Fibroblast of skin of scalp (primary cell): ENCODE measurements at regions not wholly inside any gene's neighbourhood (a gene's known extent, or its start where the extent isn't known, plus 50 kb on each side); places are given as distances from the start of the nearest gene placed in this dataset.
"Not testable (repeated sequence)": the region's sequence is repeated elsewhere in the genome, so short reads cannot be mapped to it uniquely, and the experiment has no call there.

Experiments used
- DNase-seq: peaks from one replicate; pipeline ENCODE4 v3.0.0-alpha.2; 2013

DNA sequence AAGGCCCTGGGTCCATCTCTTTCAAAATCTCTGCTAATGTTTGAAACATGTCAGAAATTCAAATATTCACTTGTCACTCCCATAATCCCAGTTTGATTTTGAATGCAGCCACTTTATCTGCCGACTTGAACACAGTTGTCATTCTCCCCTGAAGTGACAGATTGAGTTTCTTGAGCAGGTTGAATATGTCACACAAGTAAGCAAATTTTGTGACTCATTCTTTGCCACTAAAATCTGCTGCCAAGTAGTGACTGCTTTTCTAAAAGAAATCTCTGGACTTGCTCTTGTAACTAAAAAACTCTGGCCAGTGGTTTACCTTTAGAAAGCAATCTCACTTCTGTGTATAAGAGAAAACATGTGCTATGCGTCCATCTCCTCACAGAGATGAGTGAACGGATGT lies 357.1 kb downstream of the LMO7 start:
- DNase-seq = no peak

DNA sequence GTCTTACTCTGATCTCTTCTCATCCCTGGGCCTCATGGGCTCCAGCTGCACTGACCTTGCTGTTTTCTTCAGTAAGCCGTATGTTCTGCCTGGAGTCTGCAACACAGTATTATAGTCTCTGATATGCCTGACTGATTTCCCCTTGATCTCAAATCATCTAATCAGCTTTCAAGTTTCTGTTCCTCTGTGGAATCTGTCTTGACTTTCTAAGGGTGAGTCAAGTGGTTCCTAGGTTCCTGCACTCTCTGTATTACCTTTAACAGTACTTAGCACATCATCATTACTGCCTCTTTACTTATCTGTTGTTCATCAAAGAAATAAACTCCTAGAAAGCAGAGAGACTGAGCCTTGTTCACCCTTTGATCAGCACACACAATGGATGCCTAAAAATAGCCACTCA lies 350.7 kb downstream of the LMO7 start:
- no peak for DNase-seq

DNA sequence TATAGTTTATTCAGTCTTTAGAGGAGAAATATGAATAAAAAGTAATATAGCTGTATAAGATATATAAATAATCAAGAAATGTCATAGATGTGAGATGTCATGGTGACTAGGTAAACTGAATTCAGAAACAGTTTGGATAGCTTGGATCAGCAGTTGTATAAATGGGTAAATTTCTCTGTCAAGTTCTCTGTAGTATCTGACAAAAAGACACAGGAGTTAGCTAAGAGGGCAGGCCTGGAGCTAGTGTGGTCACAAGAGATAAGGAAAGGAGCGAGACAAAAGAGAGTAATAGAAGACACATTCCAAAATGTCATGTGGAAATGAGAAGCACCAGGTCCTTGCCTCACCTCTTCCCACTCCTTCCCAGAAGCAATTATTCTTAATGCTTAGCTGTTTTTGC lies 349.0 kb downstream of the LMO7 start:
- no peak for DNase-seq

DNA sequence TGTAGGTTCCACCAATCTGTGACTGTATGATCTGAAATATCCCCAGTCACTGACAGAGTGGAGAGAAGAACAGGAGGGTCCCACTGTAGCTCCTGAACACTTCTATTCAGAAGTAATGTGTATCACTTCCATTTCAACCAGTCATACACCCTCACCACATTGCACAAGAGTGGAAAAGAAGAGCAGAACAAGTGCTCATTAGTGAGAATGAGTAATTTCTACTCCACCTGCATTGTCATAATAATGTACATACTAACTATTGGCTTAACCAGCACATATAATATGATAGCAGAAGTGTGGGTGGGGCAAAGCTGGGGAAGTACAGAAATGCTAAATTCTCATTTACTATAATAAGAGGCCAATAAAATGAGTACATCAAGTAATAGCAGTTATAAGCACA lies 342.7 kb downstream of the LMO7 start:
- DNase-seq = no peak

DNA sequence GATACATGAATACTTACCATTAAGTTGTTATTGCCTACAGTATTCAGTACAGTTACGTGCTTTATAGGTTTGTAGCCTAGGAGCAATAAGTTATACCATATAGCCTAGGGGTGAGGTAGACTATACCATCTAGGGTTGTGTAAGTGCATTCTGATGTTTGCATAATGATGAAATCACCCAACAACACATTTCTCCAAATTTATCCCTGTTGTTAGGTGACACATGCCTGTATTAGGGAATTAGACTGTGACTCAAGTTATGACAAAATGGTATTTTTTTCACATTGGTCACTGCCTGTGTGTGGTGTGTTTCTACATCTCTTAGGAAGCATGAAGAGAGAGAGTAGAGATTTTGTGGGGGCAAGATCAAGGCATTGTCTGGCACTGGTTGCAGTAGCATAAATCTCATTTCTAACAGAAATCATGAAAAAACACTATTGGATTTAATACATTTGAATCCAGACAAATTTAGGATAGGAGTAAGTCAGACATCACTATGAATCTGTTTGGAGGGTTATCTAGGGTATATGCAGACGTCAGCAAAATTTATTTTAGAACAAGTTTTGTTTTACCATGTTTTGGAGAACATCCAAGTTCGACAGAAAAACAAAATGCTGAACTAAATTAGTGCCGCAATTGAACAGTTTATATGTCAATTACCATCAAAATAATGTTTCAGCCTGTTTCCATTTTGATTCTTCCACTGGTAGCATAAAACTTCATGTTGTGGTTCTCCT lies 332.1 kb downstream of the LMO7 start:
- DNase-seq = peak; percentile 59

DNA sequence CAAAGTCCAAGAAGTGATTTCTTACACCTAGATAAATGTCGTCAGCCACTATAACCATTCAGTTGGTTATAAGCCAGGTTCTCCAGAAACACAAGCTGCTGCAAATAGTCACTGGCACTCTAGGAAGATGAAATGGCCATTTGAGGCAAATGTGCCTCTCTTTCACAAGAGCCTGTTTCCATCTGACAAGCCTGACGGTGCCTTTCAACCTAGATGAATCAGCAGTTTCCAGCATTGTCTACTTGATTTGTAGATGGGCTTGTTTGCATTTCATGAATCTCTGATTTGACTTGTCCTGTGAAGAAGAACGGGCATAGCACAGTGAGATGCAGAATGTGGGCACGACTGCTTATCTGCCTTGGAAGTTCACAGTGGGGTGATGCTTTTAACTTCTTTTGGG lies 327.2 kb downstream of the LMO7 start:
- DNase-seq = no peak

DNA sequence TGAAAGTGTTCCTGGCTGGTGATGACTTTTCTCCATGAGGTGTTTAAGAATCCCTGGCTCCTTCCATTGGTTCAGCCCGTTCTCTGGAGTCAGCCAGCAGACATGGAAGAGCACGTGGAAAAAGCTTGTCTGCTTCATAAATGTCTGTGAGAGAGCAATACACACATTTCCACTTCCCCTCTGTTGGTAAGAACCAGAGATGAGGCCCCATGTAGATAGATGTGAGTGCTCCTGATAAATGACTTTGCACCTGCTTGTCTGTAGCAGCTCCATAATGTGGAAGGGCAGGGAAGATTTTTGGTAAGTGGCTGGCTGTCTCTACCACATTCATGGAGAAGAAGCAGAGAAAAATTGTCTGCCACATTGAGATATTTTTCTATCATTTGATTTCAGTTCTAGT lies 325.8 kb downstream of the LMO7 start:
- DNase-seq = no peak

DNA sequence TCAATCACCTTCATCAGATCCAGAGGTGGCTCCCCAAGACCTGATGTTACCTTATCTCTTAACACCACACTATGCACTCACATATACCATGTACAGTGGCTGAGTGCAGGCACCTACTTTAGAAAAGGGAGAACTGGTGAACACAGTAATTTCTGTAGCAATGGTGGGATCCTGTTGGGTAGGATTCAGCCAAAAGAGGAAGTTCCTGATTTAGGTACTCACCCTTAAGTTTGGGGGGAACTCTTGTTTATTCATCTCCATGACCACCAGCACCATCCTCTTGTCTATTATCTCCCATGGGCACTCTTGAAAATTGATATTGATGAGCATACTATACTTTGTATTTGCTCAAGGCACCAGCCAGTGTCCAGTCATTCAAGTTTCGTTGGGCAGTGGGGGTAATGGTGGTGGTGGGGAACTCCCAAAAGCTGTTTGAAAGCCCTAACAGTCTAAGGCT lies 324.4 kb downstream of the LMO7 start:
- no peak for DNase-seq

DNA sequence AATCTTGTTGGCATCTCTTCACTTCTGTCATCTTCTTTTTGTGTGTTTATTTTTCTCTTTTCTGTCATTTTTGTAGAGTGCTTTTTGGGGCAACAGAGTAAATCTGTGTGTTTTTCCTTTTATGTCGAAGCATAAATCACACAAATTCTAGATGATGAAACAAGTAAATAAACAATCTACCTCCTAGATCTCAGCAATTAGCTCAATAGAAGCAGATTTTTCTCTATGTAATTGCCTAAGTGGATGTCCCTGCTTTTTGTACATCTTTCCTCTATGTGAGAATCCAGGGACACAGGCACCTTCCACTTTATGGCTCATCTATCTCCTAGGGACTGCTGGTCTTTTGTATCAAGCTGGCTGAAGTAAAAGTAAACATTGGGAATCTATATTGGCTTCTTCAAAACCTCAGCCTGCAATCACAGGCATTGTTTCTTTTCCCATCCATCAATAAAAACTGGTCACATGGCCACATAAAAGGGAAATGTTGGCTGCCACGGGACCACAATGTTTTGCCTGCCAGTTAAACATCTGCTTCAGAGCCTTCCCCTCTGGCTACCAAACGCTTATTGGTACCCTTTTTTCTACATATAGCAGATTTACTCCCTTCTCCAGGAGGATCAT lies 323.8 kb downstream of the LMO7 start:
- no peak for DNase-seq

DNA sequence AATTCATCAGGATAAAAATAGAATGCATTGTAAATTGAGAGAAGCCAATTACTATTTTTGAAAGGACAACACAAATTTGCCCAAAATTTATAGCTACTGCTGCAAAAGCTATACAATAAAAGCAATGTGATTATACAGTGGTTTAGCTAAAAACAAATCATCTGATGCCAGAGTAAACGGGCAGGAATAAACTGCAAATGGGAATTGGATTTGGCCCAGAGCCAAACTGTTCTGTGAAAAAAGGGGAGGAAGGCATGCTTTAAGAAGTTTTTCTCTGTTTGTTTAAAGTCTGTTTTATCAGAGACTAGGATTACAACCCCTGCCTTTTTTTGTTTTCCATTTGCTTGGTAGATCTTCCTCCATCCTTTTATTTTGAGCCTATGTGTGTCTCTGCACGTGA lies 317.5 kb downstream of the LMO7 start:
- not testable (repeated sequence) for DNase-seq

DNA sequence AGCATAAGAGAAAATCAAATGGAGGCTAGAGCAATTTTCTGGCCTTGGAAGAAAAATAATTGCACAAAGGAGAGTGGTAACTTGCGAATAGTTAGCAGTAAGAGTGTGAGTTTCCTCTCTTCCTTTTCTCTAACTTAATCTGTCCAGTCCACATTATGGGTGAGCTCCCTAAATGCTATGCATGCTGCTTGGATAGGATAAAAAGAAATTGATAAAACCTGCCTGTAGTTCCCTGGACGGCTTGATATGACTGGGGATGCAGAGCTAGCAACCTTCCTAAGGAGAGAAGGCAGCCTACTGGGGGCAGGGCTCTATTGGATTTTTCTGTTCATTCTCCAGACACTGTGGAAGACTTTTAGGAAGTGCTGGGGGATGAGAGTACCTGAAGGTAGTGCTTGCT lies 311.3 kb downstream of the LMO7 start:
- DNase-seq = no peak

DNA sequence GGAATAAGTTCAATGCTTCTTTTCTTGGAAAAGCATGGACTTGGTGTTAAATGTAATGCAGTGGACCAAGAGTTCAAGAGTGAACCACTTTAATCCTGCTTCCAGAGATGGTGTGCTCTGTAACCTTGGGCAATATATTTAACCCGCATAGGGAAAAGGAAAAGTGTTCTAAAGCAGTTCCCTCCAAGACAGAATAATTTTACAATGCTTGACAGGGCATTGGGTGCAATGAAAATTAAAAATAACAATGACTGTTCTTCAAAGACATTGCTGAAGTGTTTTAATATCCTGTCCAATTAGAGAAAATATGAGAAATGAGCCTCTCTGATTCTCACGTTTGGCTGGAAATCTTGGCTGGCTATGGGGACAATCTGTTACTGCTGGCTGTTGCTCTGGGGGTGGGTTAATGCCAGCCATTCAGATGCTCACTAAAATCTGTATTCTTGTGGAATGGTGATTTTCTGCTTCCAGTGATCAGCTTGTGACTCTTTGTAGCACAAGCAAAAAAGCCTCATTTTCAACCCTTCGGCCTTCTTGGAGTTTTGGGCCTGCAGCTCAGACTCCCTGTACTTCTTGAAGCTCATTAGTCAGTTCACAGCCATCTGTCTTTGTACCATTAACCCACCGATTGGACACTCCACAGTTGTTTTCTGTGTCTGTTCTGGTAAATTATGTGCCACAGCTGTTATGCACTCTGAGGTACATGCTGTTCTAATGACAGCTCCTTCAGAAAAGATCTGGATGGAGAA lies 310.6 kb downstream of the LMO7 start:
- no peak for DNase-seq

DNA sequence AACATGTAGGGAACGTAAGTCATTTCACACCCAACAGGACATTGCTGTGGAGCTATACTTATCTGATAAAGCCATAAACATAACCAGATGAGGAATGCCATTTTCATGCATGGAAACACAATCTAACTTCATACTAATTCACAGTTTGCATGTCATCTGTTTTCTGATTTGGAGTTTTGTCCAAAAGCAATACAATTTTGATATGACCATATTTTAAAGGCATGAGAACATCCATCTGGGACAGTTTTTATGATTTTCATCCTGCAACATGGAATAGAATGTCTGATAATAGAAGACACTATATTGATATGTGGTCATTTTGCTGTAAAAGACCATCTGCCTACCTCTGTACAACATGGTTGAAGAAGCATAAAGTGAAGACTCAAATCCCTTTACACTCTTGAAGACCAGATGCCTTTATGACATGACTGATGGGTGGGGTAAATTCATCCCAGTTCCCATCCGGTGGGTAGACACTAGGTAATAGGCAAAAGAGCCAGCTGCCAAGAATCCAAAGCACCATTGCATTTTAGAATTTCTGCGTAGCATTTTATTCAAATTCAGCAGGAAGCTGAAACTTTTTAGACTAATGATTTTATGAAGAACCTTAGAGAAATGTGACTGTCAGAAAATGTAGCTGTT lies 309.8 kb downstream of the LMO7 start:
- DNase-seq = no peak

DNA sequence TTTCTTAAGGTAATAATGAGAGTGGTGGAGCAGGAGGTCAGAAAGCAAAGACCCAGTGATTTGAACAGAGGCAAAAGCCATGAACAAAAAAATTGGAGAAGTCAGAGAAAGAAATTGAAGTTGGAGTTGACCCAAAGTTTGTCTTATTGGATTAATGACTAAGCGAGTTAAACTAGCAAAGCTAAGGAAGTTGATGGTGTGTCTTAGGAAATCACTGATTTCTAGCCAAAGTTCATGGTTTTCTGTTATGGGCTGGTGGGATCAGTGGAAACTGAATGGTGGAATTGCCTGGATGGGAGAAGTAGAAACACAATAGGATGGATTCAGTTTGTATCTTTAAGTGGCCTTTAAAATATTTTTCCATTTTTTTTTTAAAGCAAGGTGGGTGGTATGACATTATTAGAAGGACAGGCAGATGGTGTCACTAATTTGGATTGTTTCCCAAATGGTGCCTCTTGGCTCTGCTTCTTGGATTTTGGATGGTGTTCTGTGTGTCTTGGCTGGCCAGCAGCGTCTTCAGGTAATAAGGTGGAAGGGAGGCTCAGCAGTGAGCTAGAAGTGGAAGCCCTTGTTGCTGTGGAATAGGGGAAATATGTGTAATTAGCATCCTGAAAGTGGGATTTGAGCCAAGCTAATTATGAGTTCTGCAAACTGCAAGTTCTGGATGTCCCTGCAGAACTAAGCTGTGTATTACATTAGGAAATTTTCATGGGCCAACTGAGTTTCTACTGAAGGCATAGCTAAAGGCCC lies 302.9 kb downstream of the LMO7 start:
- no peak for DNase-seq

DNA sequence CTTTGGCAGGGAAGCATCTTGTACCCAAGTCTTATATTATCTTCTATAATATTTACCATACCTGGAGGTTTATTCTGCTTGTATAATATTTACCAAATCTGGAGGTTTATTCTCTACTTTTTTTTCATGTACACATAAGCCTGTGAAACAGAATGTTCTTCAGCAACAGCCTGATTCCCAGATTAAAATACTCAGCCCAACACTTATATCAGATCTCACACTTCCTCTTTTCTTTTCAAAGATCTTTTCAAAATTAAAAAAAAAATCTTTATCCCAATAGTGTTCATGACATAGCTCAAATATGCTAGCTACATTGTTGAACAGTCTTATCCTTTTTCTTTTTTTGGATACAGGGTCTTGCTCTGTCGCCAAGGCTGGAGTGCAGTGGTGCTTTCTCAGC lies 300.7 kb downstream of the LMO7 start:
- DNase-seq = no peak

DNA sequence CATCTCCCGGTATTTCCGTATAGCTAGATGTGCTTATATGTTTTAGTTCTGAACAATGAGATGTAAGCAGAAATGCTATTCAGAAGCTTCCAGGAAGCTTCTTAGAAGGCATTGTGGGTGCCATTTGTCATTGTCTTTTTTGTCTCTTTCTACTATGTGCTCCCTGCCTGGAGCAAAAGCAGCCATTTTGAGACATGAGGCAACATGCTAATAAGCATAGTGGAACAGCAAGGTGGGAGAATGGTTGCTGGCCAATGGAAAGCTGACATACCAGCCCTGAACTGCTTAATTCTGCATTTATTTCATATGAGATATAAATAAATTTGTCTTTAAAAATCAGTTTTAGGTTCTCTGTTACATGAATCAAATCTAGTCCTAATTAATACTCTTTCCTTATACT lies 299.7 kb downstream of the LMO7 start:
- DNase-seq = no peak

DNA sequence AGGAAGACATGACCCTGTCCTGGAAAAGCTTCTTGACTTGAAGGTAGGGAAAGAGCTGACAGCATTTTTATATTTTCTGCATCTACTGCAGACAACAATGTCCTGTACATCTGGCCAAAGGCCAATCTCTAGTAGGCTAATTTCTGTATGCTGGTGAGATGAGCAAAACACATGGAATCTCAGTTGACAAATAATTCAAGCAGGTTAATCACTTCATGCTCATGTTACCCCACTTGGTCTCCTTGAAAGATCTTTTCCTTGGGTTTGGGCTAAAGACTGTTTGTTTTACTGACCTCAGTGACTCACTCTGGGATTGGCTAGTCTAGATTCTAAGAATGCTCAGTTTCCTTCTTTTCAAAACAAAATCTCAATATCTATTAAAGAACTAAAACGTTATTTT lies 298.8 kb downstream of the LMO7 start:
- DNase-seq = peak; percentile 14

DNA sequence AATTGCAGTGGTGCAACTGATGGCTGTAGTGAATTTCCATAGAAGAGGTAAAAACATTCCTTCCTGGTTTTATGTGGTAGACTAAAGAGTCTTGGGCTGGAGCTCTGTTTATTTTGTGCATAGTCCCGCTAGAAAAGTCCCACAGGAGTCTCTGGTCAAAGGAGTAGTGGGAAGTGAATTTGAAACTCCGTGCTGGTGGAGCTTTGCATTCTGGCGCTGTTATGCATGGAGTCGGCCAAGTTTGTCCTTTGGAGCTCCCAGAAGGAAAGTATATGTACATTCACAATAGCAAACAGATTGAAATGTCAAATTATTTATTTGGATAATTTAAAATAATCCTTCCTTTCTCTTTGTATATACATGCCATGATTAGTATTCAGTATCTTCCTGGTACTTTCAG lies 296.5 kb downstream of the LMO7 start:
- no peak for DNase-seq

DNA sequence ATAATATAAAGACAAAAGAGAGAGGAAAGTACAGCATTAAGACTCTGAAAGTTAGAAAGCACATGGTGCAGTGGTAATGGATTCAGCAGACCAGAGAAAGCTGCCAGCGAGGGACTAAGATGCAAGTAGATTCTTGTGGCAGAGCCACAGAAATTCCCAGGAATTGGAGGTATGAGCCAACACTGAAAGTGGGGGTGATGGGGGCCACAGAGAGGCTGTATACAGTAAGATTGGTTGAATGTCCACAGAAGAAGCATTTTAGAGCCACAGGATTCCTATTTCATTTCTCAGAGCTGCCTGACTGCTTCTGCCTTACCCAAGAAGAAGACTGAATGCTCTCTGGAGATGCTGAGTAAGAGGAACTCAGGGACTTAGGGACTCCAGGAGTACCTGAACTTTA lies 295.0 kb downstream of the LMO7 start:
- DNase-seq = peak; percentile 39

DNA sequence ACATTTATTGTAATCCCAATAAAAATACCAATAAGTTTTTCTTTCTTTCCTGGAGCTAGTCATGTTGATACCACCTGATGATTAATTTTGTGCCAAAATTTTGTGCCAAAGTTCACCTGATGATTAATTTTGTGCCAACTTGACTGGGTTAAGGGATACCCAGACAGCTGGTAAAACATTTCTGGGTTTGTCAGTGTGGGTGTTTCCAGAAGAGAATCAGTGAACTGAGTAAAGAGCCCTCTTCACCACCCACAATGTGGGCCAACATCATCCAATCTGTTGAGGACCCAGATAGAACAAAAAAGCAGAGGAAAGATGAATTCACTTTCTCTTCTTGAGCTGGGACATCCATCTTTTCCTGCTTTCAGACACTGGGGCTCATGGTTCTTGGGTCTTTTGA lies 292.9 kb downstream of the LMO7 start:
- DNase-seq = no peak

DNA sequence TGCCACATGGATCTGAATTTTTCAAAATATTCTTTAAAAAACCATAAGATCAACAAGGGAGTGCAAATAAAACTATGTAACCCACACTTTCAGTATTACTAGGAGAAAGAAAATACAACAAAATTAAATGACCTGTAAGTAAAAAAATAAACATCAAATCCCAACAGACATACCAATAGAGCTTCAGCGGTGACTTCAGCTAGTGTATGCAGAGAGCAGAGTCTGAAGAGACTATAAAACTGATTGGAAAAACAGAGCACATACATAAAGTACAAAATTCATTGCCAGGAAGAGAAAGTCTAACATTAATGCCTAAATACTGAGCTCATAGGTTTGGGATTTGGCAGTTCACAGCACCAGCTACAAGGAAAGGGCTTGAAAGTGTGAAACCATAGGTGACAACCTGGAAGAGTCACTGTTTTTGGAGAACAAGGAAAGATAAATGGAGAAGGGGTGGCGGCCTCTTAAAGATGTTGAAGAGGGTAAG lies 291.1 kb downstream of the LMO7 start:
- peak; percentile 13 for DNase-seq

DNA sequence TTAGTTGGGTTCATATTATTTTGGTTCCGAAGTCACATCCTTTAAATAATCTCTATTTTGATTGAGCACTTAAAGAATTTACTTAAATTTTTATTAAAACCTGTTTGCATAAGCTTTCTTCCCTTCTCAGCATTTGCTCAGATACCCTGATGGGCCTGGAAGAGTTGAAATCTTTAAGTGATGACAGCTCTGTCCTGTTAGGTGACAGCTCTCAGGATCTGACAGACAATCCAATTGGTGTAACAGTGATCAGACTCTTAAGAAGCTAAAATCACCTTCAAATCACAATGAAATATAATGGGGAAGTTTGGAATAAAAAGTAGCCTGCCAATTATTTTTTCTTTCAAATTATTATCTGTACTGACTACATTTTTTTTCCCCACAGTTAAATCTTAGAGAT lies 284.4 kb downstream of the LMO7 start:
- no peak for DNase-seq
